Stimulated activated naive B cell treated with anti-CD40 and anti-IgM and Interleukin-4, amounts not matched to agents 10 μg/mL and 1 μg/mL and 100 μg/mL, for 72 hours (primary cell): ENCODE measurements at regions not wholly inside any gene's neighbourhood (a gene's known extent, or its start where the extent isn't known, plus 50 kb on each side); places are given as distances from the start of the nearest gene placed in this dataset.

Source experiments
- ATAC-seq, 2 donors: fragments of 150-1000 bp; cut with Tn5 transposase; replicated peaks; 2 replicates each; pipeline ENCODE4 v1.10.0; 2021; ENCODE audit warnings: moderate library complexity in 1 of 2
- DNase-seq: peaks from one replicate; pipeline ENCODE4 v3.0.0; 2021
- H3K27ac Mint-ChIP-seq: one replicate; pipeline ENCODE4 v1.8.0; 2022; ENCODE audit warnings: mild to moderate bottlenecking, mixed read lengths
- H3K27me3 Mint-ChIP-seq, 2 donors: one replicate each; pipeline ENCODE4 v1.8.0; 2022; ENCODE audit warnings: mixed read lengths in 2 of 2
- H3K36me3 Mint-ChIP-seq, 2 donors: one replicate each; pipeline ENCODE4 v1.8.0; 2022; ENCODE audit warnings: mixed read lengths in 2 of 2, mild to moderate bottlenecking in 1 of 2
- H3K4me1 Mint-ChIP-seq, 2 donors: one replicate each; pipeline ENCODE4 v1.8.0; 2022; ENCODE audit warnings: mixed read lengths in 2 of 2, mild to moderate bottlenecking in 1 of 2
- H3K4me3 Mint-ChIP-seq, 2 donors: one replicate each; pipeline ENCODE4 v1.8.0; 2022; ENCODE audit warnings: mild to moderate bottlenecking in 2 of 2, mixed read lengths in 2 of 2, moderate library complexity in 1 of 2
- H3K9me3 Mint-ChIP-seq, 2 donors: one replicate each; pipeline ENCODE4 v1.8.0; 2022; ENCODE audit warnings: mixed read lengths in 2 of 2, mild to moderate bottlenecking in 1 of 2

- H3K36me3 Mint-ChIP-seq = peaks cover 6 to 7% of the 10 kb centered on the region in 2 donors
- H3K27ac Mint-ChIP-seq = no peak overlapping the region
- H3K27me3 Mint-ChIP-seq = peaks cover 0 to 7% of the 10 kb centered on the region in 2 donors
- peaks cover 7 to 9% of the 10 kb centered on the region in 2 donors for H3K9me3 Mint-ChIP-seq
- DNase-seq (no peak), ATAC-seq (no peak)
- no peaks in the 10 kb centered on the region for H3K4me1 Mint-ChIP-seq
- H3K4me3 Mint-ChIP-seq = no peak overlapping the region
Measured at GRCh38 chr15:56523521-56523920, 58.6 kb upstream of the MNS1 start.

GRCh38 chr15:56519000-56519399 is 54.1 kb upstream of the MNS1 start:
- ATAC-seq (no peak), DNase-seq (no peak)
- H3K27ac Mint-ChIP-seq = no peak overlapping the region
- H3K9me3 Mint-ChIP-seq = peaks cover 15 to 21% of the 10 kb centered on the region in 2 donors
- peaks cover 12 to 14% of the 10 kb centered on the region in 2 donors for H3K27me3 Mint-ChIP-seq
- H3K4me1 Mint-ChIP-seq = no peaks in the 10 kb centered on the region
- H3K4me3 Mint-ChIP-seq = no peak overlapping the region
- peaks cover 8 to 22% of the 10 kb centered on the region in 2 donors for H3K36me3 Mint-ChIP-seq
